ENCODE measurements at regions not wholly inside any gene's neighbourhood (a gene's known extent, or its start where the extent isn't known, plus 50 kb on each side); places are given as distances from the start of the nearest gene placed in this dataset.
"Not testable (repeated sequence)": the region's sequence is repeated elsewhere in the genome, so short reads cannot be mapped to it uniquely, and the experiment has no call there.

- not testable (repeated sequence) for TF ChIP-seq CTCF (IDR thresholded peaks at IDR 0.05; ENCODE audit: extremely low read depth in 1 of 2, insufficient read depth in 1 of 2, low read depth in 1 of 2, low read length in 2 of 2); POLR2A (IDR thresholded peaks at IDR 0.05; ENCODE audit: low read depth, low read length); EZH2 (IDR thresholded peaks at IDR 0.05; ENCODE audit: borderline replicate concordance, low read depth, low read length, severe bottlenecking)
These were observed 380.9 kb upstream of the ST8SIA4 start for GRCh38 chr5:101283938-101284337.
